ENCODE measurements at regions not wholly inside any gene's neighbourhood (a gene's known extent, or its start where the extent isn't known, plus 50 kb on each side); places are given as distances from the start of the nearest gene placed in this dataset.

- TF ChIP-seq DBP (CRISPR knock-in tag; IDR thresholded peaks at IDR 0.05; ENCODE audit: not compliant biosample characterization): no peak
Measured at GRCh38 chr16:66028510-66029216, 337.8 kb upstream of the CDH5 start (continued).

- Histone ChIP-seq H3K4me2 (ENCODE audit: low read depth, low read length) (no peak overlapping the region), H3K9ac (ENCODE audit: insufficient read depth, low read depth, low read length) (no peak overlapping the region), H3K4me3 (replicated peaks in 1 of 3; ENCODE audit: insufficient read depth in 1 of 3, low read depth in 2 of 3, low read length in 3 of 3) (no peak overlapping the region), H3K27ac (ENCODE audit: extremely low read length, insufficient read depth, low read length) (no peak overlapping the region), H3K27me3 (ENCODE audit: control insufficient read depth in 1 of 2, insufficient read depth in 2 of 2, low read length in 2 of 2) (no peaks in the 10 kb centered on the region), H2AFZ (ENCODE audit: low read length) (no peak overlapping the region), H3K4me1 (ENCODE audit: insufficient read depth, low read length) (no peaks in the 10 kb centered on the region), H3K9me3 (ENCODE audit: low read length) (peaks cover 7% of the 10 kb centered on the region; the same call in 1 of the 2 replicates), H3K79me2 (ENCODE audit: insufficient read depth, low read length) (no peaks in the 10 kb centered on the region), H4K20me1 (ENCODE audit: insufficient read depth, low read length) (no peaks in the 10 kb centered on the region), H3K36me3 (replicated peaks in 1 of 2; ENCODE audit: control insufficient read depth in 1 of 2, insufficient read depth in 2 of 2, low read length in 2 of 2) (no peaks in the 10 kb centered on the region)
- intact Hi-C loops (cut with micrococcal nuclease; ENCODE audit: unreplicated experiment) (loop anchor here (5.0 kb wide), 1 partner anchor 910 kb away; no protein-coding TSS in a partner anchor), in situ Hi-C loops (cut with HindIII; ENCODE audit: extremely low pct_ligation_motif_present, low pct_unique_long_range_greater_than_20kb) (no loop called here)
- TF ChIP-seq BHLHE40 (IDR thresholded peaks at IDR 0.05; ENCODE audit: low read length) (no peak), ZNF337 (CRISPR knock-in tag; IDR thresholded peaks at IDR 0.05; ENCODE audit: borderline replicate concordance, low read depth) (no peak), ZNF891 (CRISPR knock-in tag; IDR thresholded peaks at IDR 0.05) (no peak), ZNF350 (CRISPR knock-in tag; IDR thresholded peaks at IDR 0.05; ENCODE audit: borderline replicate concordance, low read depth) (no peak), ZNF530 (CRISPR knock-in tag; IDR thresholded peaks at IDR 0.05; ENCODE audit: low read depth) (no peak), ZNF616 (CRISPR knock-in tag; IDR thresholded peaks at IDR 0.05; ENCODE audit: low read depth) (no peak), ZNF567 (CRISPR knock-in tag; IDR thresholded peaks at IDR 0.05; ENCODE audit: borderline replicate concordance) (no peak)
- POLR2A ChIA-PET: no interaction called here
- FAIRE-seq (no peak), DNase-seq (ENCODE audit: low spot score) (no peak), ATAC-seq (no peak)
- CTCF ChIA-PET (ENCODE audit: low intra/inter-chr PET ratio, low total read pairs): no interaction called here
- BruUV-seq (replicated peaks): no TSS peak
- 0% methylated on average over 2 of the region's 2 CpGs for WGBS (ENCODE audit: low lambda C conversion rate)
Measured at GRCh38 chr16:66026787-66027330, 339.6 kb upstream of the CDH5 start.
